IMR-90 (cell line): ENCODE measurements at regions not wholly inside any gene's neighbourhood (a gene's known extent, or its start where the extent isn't known, plus 50 kb on each side); places are given as distances from the start of the nearest gene placed in this dataset.

Source experiments
- ATAC-seq: fragments of 200-7000 bp; cut with Tn5 transposase; 2 replicates; pipeline ENCODE4 v1.9.1; 2020; ENCODE audit warnings: low read depth, mild to moderate bottlenecking, moderate library complexity
- BruUV-seq: library from RNA; stranded (reverse); fragments of 400-500 nt; replicated peaks from 2 replicates; lab custom pipeline; 2021; lab: Mats Ljungman, UMichigan
- CTCF ChIA-PET: fragments of 300-600 bp; formaldehyde crosslinking; extraction: SDS; loops from one replicate; lab custom pipeline; 2021; ENCODE audit warnings: antibody characterized with exemption; lab: Yijun Ruan, JAX
- POLR2A ChIA-PET: fragments of 300-600 bp; sonication (Branson Sonifier 250); formaldehyde crosslinking; loops from one replicate; lab custom pipeline; 2022; ENCODE audit warnings: antibody characterized with exemption; ENCODE audit not compliant: unreplicated experiment; lab: Charles Lee
- DNase-seq: peaks from one replicate; pipeline ENCODE4 v3.0.0; 2013
- H2AFZ ChIP-seq: replicated peaks from 2 replicates; pipeline ENCODE3; 2013; ENCODE audit warnings: low read length, mild to moderate bottlenecking; ENCODE audit not compliant: poor library complexity
- H2AK5ac ChIP-seq: 2 replicates; pipeline ENCODE4 v1.6.1; 2013; ENCODE audit warnings: low read depth, low read length, inconsistent platforms
- H2AK9ac ChIP-seq: replicated peaks from 2 replicates; pipeline ENCODE3; 2013; ENCODE audit warnings: mild to moderate bottlenecking, low read depth, low read length, moderate library complexity; ENCODE audit not compliant: poor library complexity
- H2BK120ac ChIP-seq: 2 replicates; pipeline ENCODE4 v1.6.1; 2013; ENCODE audit warnings: low read depth, low read length, inconsistent platforms
- H2BK15ac ChIP-seq: 3 replicates; pipeline ENCODE4 v1.6.1; 2013; ENCODE audit warnings: low read depth, low read length, inconsistent platforms
- H2BK20ac ChIP-seq: 2 replicates; pipeline ENCODE4 v1.6.1; 2013; ENCODE audit warnings: low read depth, mild to moderate bottlenecking, inconsistent platforms, low read length, moderate library complexity
- H2BK5ac ChIP-seq: 2 replicates; pipeline ENCODE4 v1.6.1; 2013; ENCODE audit warnings: mild to moderate bottlenecking, low read depth, low read length, inconsistent platforms; ENCODE audit not compliant: poor library complexity, severe bottlenecking
- H3K14ac ChIP-seq: replicated peaks from 2 replicates; pipeline ENCODE4 v1.6.1; 2013; ENCODE audit warnings: low read depth, low read length, inconsistent platforms
- H3K18ac ChIP-seq: 2 replicates; pipeline ENCODE4 v1.6.1; 2013; ENCODE audit warnings: low read depth, low read length, control low read depth
- H3K23ac ChIP-seq: 2 replicates; pipeline ENCODE4 v1.6.1; 2013; ENCODE audit warnings: low read depth, low read length, inconsistent platforms
- H3K27ac ChIP-seq: 2 replicates; pipeline ENCODE4 v1.5.1; 2013; ENCODE audit warnings: mild to moderate bottlenecking, control low read depth, low read length; ENCODE audit not compliant: insufficient read depth
- H3K27me3 ChIP-seq: 2 replicates; pipeline ENCODE4 v1.6.1; 2013; ENCODE audit warnings: low read length; ENCODE audit not compliant: control insufficient read depth, insufficient read depth
- H3K36me3 ChIP-seq: 2 replicates; pipeline ENCODE4 v1.6.1; 2013; ENCODE audit warnings: low read length, mixed read lengths; ENCODE audit not compliant: control insufficient read depth, insufficient read depth
- H3K4ac ChIP-seq: 2 replicates; pipeline ENCODE4 v1.6.1; 2013; ENCODE audit warnings: low read depth, low read length, inconsistent platforms
- H3K4me1 ChIP-seq: 2 replicates; pipeline ENCODE4 v1.6.1; 2013; ENCODE audit warnings: low read length, mixed read lengths; ENCODE audit not compliant: control insufficient read depth, insufficient read depth
- H3K4me2 ChIP-seq: 2 replicates; pipeline ENCODE4 v1.6.1; 2013; ENCODE audit warnings: low read depth, mild to moderate bottlenecking, control low read depth, low read length, moderate library complexity
- H3K4me3 ChIP-seq: 2 replicates; pipeline ENCODE4 v1.5.1; 2013; ENCODE audit warnings: low read depth, mild to moderate bottlenecking, control low read depth, low read length, moderate library complexity; ENCODE audit not compliant: insufficient read depth
- H3K56ac ChIP-seq: 2 replicates; pipeline ENCODE4 v1.6.1; 2013; ENCODE audit warnings: low read length, inconsistent platforms; ENCODE audit not compliant: insufficient read depth; ENCODE audit errors: extremely low read depth
- H3K79me1 ChIP-seq, 2 experiments: 2 replicates each; pipeline ENCODE4 v1.6.1; 2013; ENCODE audit warnings: low read length in 2 of 2, inconsistent platforms in 1 of 2, low read depth in 1 of 2
- H3K9ac ChIP-seq: 2 replicates; pipeline ENCODE4 v1.6.1; 2013; ENCODE audit warnings: low read depth, low read length, control low read depth
- H3K9me1 ChIP-seq: 2 replicates; pipeline ENCODE4 v1.6.1; 2013; ENCODE audit warnings: low read length, inconsistent platforms; ENCODE audit not compliant: insufficient read depth
- H3K9me3 ChIP-seq: 2 replicates; pipeline ENCODE4 v1.6.1; 2013; ENCODE audit warnings: low read length; ENCODE audit not compliant: control insufficient read depth, insufficient read depth
- H4K20me1 ChIP-seq: 2 replicates; pipeline ENCODE4 v1.6.1; 2013; ENCODE audit warnings: low read length, inconsistent platforms; ENCODE audit not compliant: insufficient read depth
- H4K5ac ChIP-seq: 2 replicates; pipeline ENCODE4 v1.6.1; 2013; ENCODE audit warnings: mild to moderate bottlenecking, low read depth, low read length, control low read depth
- H4K8ac ChIP-seq, 2 experiments: 2 replicates each; pipeline ENCODE4 v1.6.1; 2013; ENCODE audit warnings: low read depth in 2 of 2, low read length in 2 of 2, control low read depth in 1 of 2, inconsistent platforms in 1 of 2
- H4K91ac ChIP-seq: 2 replicates; pipeline ENCODE4 v1.6.1; 2013; ENCODE audit warnings: low read depth, low read length, inconsistent platforms; ENCODE audit not compliant: insufficient read depth
- BHLHE40 ChIP-seq: fragments of 150-350 bp; IDR thresholded peaks from 2 replicates; pipeline ENCODE4 v1.6.1; 2016; ENCODE audit warnings: mild to moderate bottlenecking, low read depth, low read length
- MAZ ChIP-seq: IDR thresholded peaks from 2 replicates; pipeline ENCODE4 v1.6.1; 2012; ENCODE audit warnings: low read depth, mild to moderate bottlenecking, low read length, improper control_type of control experiment, moderate library complexity, borderline replicate concordance
- MXI1 ChIP-seq: IDR thresholded peaks from 2 replicates; pipeline ENCODE4 v1.6.1; 2012; ENCODE audit warnings: low read depth, mild to moderate bottlenecking, low read length, moderate library complexity, borderline replicate concordance
- NFE2L2 ChIP-seq: fragments of 150-350 bp; IDR thresholded peaks from 2 replicates; pipeline ENCODE4 v1.6.1; 2016; ENCODE audit warnings: low read depth, mild to moderate bottlenecking, low read length
- RCOR1 ChIP-seq: IDR thresholded peaks from 2 replicates; pipeline ENCODE4 v1.6.1; 2012; ENCODE audit warnings: mild to moderate bottlenecking, low read length, improper control_type of control experiment; ENCODE audit not compliant: insufficient replicate concordance
- RFX5 ChIP-seq: IDR thresholded peaks from 2 replicates; pipeline ENCODE4 v1.8.0; 2012; ENCODE audit warnings: low read depth, mild to moderate bottlenecking, low read length, moderate library complexity
- SMC3 ChIP-seq: fragments of 150-350 bp; IDR thresholded peaks from 2 replicates; pipeline ENCODE4 v1.6.1; 2016; ENCODE audit warnings: low read depth, mild to moderate bottlenecking, antibody characterized with exemption, low read length, moderate library complexity
- WGBS, 2 experiments: methylation state at CpG; one replicate each; pipeline versions ENCODE4 v1.1.5 to v1.1.7; 2013; ENCODE audit warnings: missing lambda C conversion rate in 2 of 2; ENCODE audit not compliant: insufficient read length in 1 of 2; ENCODE audit errors: extremely low coverage in 2 of 2; 5-methylcytosine and 5-hydroxymethylcytosine counted together
- dilution Hi-C: fragments of 300-500 bp; cut with HindIII; formaldehyde crosslinking; loops from one replicate; pipeline ENCODE4 v1.14.3; 2018; ENCODE audit warnings: low sequenced_read_pairs; ENCODE audit not compliant: unreplicated experiment
- in situ Hi-C: fragments of 300-500 bp; cut with MboI; formaldehyde crosslinking; loops from 3 replicates; pipeline ENCODE4 v1.14.3; 2019; ENCODE audit warnings: low sequenced_read_pairs, inconsistent platforms, mixed read lengths
- intact Hi-C: fragments of 100-400 bp; cut with micrococcal nuclease; formaldehyde crosslinking; loops from 2 replicates; pipeline ENCODE4 v1.10.0; 2022
- TF ChIP-seq, protein P1 (sequence below): fragments of 150-350 bp; IDR thresholded peaks from 2 replicates; pipeline ENCODE4 v1.6.1; 2017; ENCODE audit warnings: mild to moderate bottlenecking, antibody characterized with exemption, low read length, low read depth
- TF ChIP-seq, protein P2 (sequence below): fragments of 150-350 bp; IDR thresholded peaks from 2 replicates; pipeline ENCODE4 v1.6.1; 2016; ENCODE audit warnings: low read depth, mild to moderate bottlenecking, low read length, moderate library complexity, borderline replicate concordance

DNA sequence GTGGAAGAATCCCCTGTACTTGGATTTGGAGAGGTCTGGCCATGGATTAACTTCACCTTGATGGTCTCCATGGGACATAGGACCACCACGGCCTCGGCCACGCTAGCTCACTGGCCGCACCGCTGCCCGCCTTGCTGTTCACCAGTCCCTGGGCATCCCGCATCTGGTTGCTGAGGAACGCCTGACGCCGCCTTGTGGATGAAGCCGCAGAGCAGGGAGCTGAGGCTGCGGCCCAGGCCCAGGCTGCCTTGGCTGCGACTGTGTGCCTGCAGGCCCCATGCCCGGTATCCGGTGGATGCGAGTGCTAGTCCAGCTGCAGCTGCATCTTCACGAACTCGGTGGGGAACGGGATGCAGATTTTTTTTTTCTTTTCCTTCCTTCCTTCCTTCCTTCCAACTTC is 1407.1 kb downstream of the UQCRFS1 start:
- in situ Hi-C loops = no loop called here
- DNase-seq = no peak
- Histone ChIP-seq H3K9me3 (no peaks in the 10 kb centered on the region), H4K5ac (no peak overlapping the region), H2BK15ac (no peak overlapping the region), H3K4ac (no peak overlapping the region), H3K9ac (no peak overlapping the region), H2BK5ac (no peak overlapping the region), H3K79me1 (no peaks in the 10 kb centered on the region; a peak in 3 of 4 replicates), H2BK120ac (no peak overlapping the region), H2AFZ (no peak overlapping the region), H3K9me1 (no peaks in the 10 kb centered on the region), H4K20me1 (no peaks in the 10 kb centered on the region), H3K56ac (no peak overlapping the region), H4K8ac (no peak overlapping the region), H3K18ac (no peak overlapping the region), H3K4me2 (no peak overlapping the region), H2BK20ac (no peak overlapping the region), H3K4me1 (no peaks in the 10 kb centered on the region), H3K23ac (no peak overlapping the region), H2AK9ac (no peak overlapping the region), H3K27ac (no peak overlapping the region), H2AK5ac (no peak overlapping the region), H3K36me3 (peaks cover 3% of the 10 kb centered on the region), H3K27me3 (no peaks in the 10 kb centered on the region), H4K91ac (no peak overlapping the region), H3K14ac (no peak overlapping the region), H3K4me3 (no peak overlapping the region)
- no TSS peak for BruUV-seq
- intact Hi-C loops = no loop called here
- 97% methylated on average over 10 of the region's 19 CpGs; no CpG with 5 or more reads in 1 of the 2 experiments for WGBS, 2 experiments
- TF ChIP-seq MAZ (no peak), RFX5 (no peak), RCOR1 (no peak), BHLHE40 (no peak), MXI1 (no peak), SMC3 (no peak), NFE2L2 (no peak)
- TF ChIP-seq, protein P1, sequence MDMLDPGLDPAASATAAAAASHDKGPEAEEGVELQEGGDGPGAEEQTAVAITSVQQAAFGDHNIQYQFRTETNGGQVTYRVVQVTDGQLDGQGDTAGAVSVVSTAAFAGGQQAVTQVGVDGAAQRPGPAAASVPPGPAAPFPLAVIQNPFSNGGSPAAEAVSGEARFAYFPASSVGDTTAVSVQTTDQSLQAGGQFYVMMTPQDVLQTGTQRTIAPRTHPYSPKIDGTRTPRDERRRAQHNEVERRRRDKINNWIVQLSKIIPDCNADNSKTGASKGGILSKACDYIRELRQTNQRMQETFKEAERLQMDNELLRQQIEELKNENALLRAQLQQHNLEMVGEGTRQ = no peak
- TF ChIP-seq, protein P2, sequence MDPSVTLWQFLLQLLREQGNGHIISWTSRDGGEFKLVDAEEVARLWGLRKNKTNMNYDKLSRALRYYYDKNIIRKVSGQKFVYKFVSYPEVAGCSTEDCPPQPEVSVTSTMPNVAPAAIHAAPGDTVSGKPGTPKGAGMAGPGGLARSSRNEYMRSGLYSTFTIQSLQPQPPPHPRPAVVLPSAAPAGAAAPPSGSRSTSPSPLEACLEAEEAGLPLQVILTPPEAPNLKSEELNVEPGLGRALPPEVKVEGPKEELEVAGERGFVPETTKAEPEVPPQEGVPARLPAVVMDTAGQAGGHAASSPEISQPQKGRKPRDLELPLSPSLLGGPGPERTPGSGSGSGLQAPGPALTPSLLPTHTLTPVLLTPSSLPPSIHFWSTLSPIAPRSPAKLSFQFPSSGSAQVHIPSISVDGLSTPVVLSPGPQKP = no peak
- dilution Hi-C loops = no loop called here
- no peak for ATAC-seq
- CTCF ChIA-PET = no interaction called here
- POLR2A ChIA-PET = no interaction called here
